CD1c-positive myeloid dendritic cell (primary cell): ENCODE measurements at regions not wholly inside any gene's neighbourhood (a gene's known extent, or its start where the extent isn't known, plus 50 kb on each side); places are given as distances from the start of the nearest gene placed in this dataset.

Experiments used
- DNase-seq: peaks from one replicate; pipeline ENCODE4 v3.0.0-alpha.2; 2016; ENCODE audit errors: extremely low spot score

GRCh38 chr12:124369827-124370378, 75.0 kb downstream of the RFLNA start:
- DNase-seq: no peak

- DNase-seq: no peak
These were observed 74.3 kb downstream of the RFLNA start for GRCh38 chr12:124369055-124369826.

DNA sequence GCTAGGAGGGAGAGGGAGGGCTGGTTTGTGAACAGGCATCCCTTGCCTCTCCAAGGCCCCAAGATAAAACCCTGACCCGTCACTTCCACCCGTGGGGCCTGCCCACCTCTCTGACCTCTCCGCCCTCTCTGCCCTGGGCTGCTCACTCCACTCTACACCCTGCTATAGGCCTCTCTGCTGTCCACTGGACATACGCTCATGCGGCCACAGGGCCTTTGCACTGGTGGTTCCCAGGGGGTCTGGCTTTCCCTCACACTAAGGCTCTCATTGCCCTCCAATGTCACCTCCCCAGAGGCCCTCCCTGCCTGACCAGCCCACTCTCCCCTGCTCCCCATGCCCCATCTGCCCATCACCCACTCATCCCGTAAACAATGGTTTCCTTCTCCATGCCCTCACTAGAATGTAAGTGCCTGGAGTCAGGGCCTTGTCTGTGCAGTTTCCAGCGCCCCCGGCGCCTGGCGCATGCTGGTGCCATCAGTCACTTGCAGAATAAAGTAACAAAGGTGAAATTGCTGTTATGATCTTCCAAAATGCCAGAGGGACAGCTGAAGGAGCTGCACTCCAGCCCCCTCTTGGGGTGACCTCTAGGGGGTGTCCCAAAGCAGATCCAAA, 73.6 kb downstream of the RFLNA start:
- no peak for DNase-seq

GRCh38 chr12:124365726-124366430, 71.0 kb downstream of the RFLNA start:
- DNase-seq: no peak
